GM12878 (cell line): ENCODE measurements at regions not wholly inside any gene's neighbourhood (a gene's known extent, or its start where the extent isn't known, plus 50 kb on each side); places are given as distances from the start of the nearest gene placed in this dataset.

ENCODE experiments used
- ATAC-seq: fragments of 200-7000 bp; cut with Tn5 transposase; 3 replicates; pipeline ENCODE4 v1.9.1; 2020; ENCODE audit warnings: mild to moderate bottlenecking, moderate library complexity
- BruUV-seq: library from RNA; stranded (reverse); fragments of 400-500 nt; replicated peaks from 2 replicates; lab custom pipeline; 2021; lab: Mats Ljungman, UMichigan
- CTCF ChIA-PET: fragments of 300-600 bp; sonication (Branson Sonifier 250); formaldehyde crosslinking; extraction: SDS; loops from one replicate; lab custom pipeline; 2021; ENCODE audit warnings: inconsistent platforms; lab: Yijun Ruan, JAX
- POLR2A ChIA-PET: fragments of 350-600 bp; formaldehyde crosslinking; extraction: SDS; loops from one replicate; lab custom pipeline; 2021; ENCODE audit warnings: inconsistent platforms; lab: Charles Lee
- RAD21 ChIA-PET: fragments of 300-600 bp; sonication (Branson Sonifier 250); formaldehyde crosslinking; loops from one replicate; lab custom pipeline; 2023; ENCODE audit warnings: antibody characterized with exemption; ENCODE audit not compliant: unreplicated experiment; lab: Charles Lee
- SMC1A ChIA-PET: fragments of 300-600 bp; sonication (Branson Sonifier 250); formaldehyde crosslinking; loops from one replicate; lab custom pipeline; 2023; ENCODE audit not compliant: unreplicated experiment, uncharacterized antibody; lab: Charles Lee
- DNase-seq: peaks from one replicate; pipeline ENCODE4 v3.0.0-alpha.2; 2011; ENCODE audit warnings: low read depth, low spot score
- FAIRE-seq: peaks from 3 replicates; lab custom pipeline; 2011; peaks lifted over from hg19 to GRCh38; lab: Jason Lieb, UNC
- H2AFZ ChIP-seq: 2 replicates; pipeline ENCODE4 v1.6.0; 2011; ENCODE audit warnings: low read depth, low read length, control low read depth; ENCODE audit not compliant: control insufficient read depth
- H3K27ac ChIP-seq: 2 replicates; pipeline ENCODE4 v1.5.1; 2011; ENCODE audit warnings: control low read depth; ENCODE audit not compliant: control insufficient read depth, insufficient read depth
- H3K27me3 ChIP-seq, 2 experiments: replicated peaks in 1 of 2; 2 replicates each; pipeline versions ENCODE4 v1.6.0 to v1.6.1; 2011; ENCODE audit warnings: low read length in 1 of 2; ENCODE audit not compliant: control insufficient read depth in 2 of 2, insufficient read depth in 2 of 2
- H3K36me3 ChIP-seq, 2 experiments: 2 replicates each; pipeline ENCODE4 v1.5.1; 2011; ENCODE audit warnings: low read length in 1 of 2; ENCODE audit not compliant: control insufficient read depth in 2 of 2, insufficient read depth in 2 of 2
- H3K4me1 ChIP-seq: 2 replicates; pipeline ENCODE4 v1.6.1; 2011; ENCODE audit warnings: mild to moderate bottlenecking, low read length, moderate library complexity, mixed read lengths; ENCODE audit not compliant: control insufficient read depth, insufficient read depth
- H3K4me2 ChIP-seq: 2 replicates; pipeline ENCODE4 v1.6.0; 2011; ENCODE audit warnings: control low read depth; ENCODE audit not compliant: control insufficient read depth, insufficient read depth
- H3K4me3 ChIP-seq: fragments of 200-600 bp; sonication (generic); 2 replicates; pipeline ENCODE4 v1.5.1; 2016
- H3K79me2 ChIP-seq: 2 replicates; pipeline ENCODE4 v1.6.0; 2011; ENCODE audit warnings: low read length; ENCODE audit not compliant: control insufficient read depth, insufficient read depth
- H3K9ac ChIP-seq: 2 replicates; pipeline ENCODE4 v1.8.0; 2011; ENCODE audit warnings: low read length, control low read depth, mixed read lengths; ENCODE audit not compliant: control insufficient read depth, insufficient read depth
- H3K9me3 ChIP-seq: replicated peaks from 3 replicates; pipeline ENCODE4 v1.5.1; 2011; ENCODE audit warnings: mild to moderate bottlenecking, low read length; ENCODE audit not compliant: control insufficient read depth, insufficient read depth
- H4K20me1 ChIP-seq: 2 replicates; pipeline ENCODE4 v1.6.0; 2011; ENCODE audit not compliant: control insufficient read depth, insufficient read depth
- ASH2L ChIP-seq: fragments of 300-600, 200-600 bp; sonication (generic); IDR thresholded peaks from 2 replicates; pipeline ENCODE4 v1.6.1; 2017; ENCODE audit warnings: low read depth, mild to moderate bottlenecking, borderline replicate concordance
- ATF7 ChIP-seq: fragments of 450-650 bp; IDR thresholded peaks from 2 replicates; pipeline ENCODE4 v1.6.1; 2016; ENCODE audit warnings: low read depth, mild to moderate bottlenecking
- BACH1 ChIP-seq: fragments of 450-650 bp; IDR thresholded peaks from 2 replicates; pipeline ENCODE4 v1.6.1; 2017; ENCODE audit warnings: mild to moderate bottlenecking, borderline replicate concordance
- BCLAF1 ChIP-seq: fragments of 450-650 bp; IDR thresholded peaks from 2 replicates; pipeline ENCODE4 v1.6.1; 2017; ENCODE audit warnings: antibody characterized with exemption, mild to moderate bottlenecking, moderate library complexity
- CBFB ChIP-seq: IDR thresholded peaks from 2 replicates; pipeline ENCODE4 v1.6.1; 2016; ENCODE audit warnings: antibody characterized with exemption, low read depth
- CREB1 ChIP-seq: IDR thresholded peaks from 2 replicates; pipeline ENCODE4 v1.6.1; 2012; ENCODE audit warnings: low read depth, mild to moderate bottlenecking, inconsistent platforms
- CREM ChIP-seq: IDR thresholded peaks from 2 replicates; pipeline ENCODE4 v1.6.1; 2014; ENCODE audit warnings: antibody characterized with exemption, low read depth
- DPF2 ChIP-seq: fragments of 450-650 bp; IDR thresholded peaks from 2 replicates; pipeline ENCODE4 v1.6.1; 2017; ENCODE audit warnings: mild to moderate bottlenecking
- EP300 ChIP-seq, 2 experiments: fragments of 150-350 bp in 1 of 2; IDR thresholded peaks; 2 replicates each; pipeline ENCODE4 v1.6.1; 2011 to 2012; ENCODE audit warnings: low read depth in 2 of 2, low read length in 2 of 2, borderline replicate concordance in 1 of 2, improper control_type of control experiment in 1 of 2, inconsistent platforms in 1 of 2; ENCODE audit not compliant: control insufficient read depth in 1 of 2
- ETV6 ChIP-seq, 2 experiments: fragments of 450-650 bp in 1 of 2; IDR thresholded peaks in 1 of 2; conservative IDR thresholded peaks in 1 of 2; 2 replicates each; pipeline ENCODE4 v1.6.1; 2014; ENCODE audit warnings: antibody characterized with exemption in 1 of 2, borderline replicate concordance in 1 of 2, low read depth in 1 of 2, mild to moderate bottlenecking in 1 of 2, moderate library complexity in 1 of 2
- HCFC1 ChIP-seq: fragments of 150-350 bp; IDR thresholded peaks from 2 replicates; pipeline ENCODE4 v1.6.1; 2014; ENCODE audit warnings: low read length
- IRF4 ChIP-seq: IDR thresholded peaks from 2 replicates; pipeline ENCODE4 v1.6.1; 2011; ENCODE audit warnings: low read depth, low read length
- MLLT1 ChIP-seq: fragments of 450-650 bp; IDR thresholded peaks from 2 replicates; pipeline ENCODE4 v1.6.1; 2016; ENCODE audit warnings: mild to moderate bottlenecking
- POLR2AphosphoS2 ChIP-seq: IDR thresholded peaks from 2 replicates; pipeline ENCODE4 v1.6.1; 2011; ENCODE audit warnings: low read depth, mild to moderate bottlenecking, low read length, improper control_type of control experiment, moderate library complexity
- SMAD1 ChIP-seq: fragments of 450-650 bp; IDR thresholded peaks from 2 replicates; pipeline ENCODE4 v1.6.1; 2018; ENCODE audit warnings: mild to moderate bottlenecking, low read depth; ENCODE audit not compliant: partially characterized antibody
- SP1 ChIP-seq: IDR thresholded peaks from one replicate; pipeline ENCODE4 v1.6.1; 2011; ENCODE audit warnings: low read depth, low read length
- TARDBP ChIP-seq: IDR thresholded peaks from 2 replicates; pipeline ENCODE4 v1.6.1; 2016; ENCODE audit warnings: borderline replicate concordance
- TCF3 ChIP-seq: IDR thresholded peaks from 2 replicates; pipeline ENCODE4 v1.6.1; 2012; ENCODE audit warnings: low read depth, mild to moderate bottlenecking, low read length, borderline replicate concordance; ENCODE audit not compliant: insufficient read depth
- WRNIP1 ChIP-seq: IDR thresholded peaks from 2 replicates; pipeline ENCODE4 v1.6.1; 2011; ENCODE audit warnings: low read depth, low read length, improper control_type of control experiment, borderline replicate concordance
- WGBS: methylation state at CpG from one replicate; pipeline ENCODE4 v1.1.6; 2016; ENCODE audit warnings: low lambda C conversion rate; ENCODE audit not compliant: insufficient replicate concordance, insufficient coverage; ENCODE audit errors: missing lambda C conversion rate; 5-methylcytosine and 5-hydroxymethylcytosine counted together
- in situ Hi-C: fragments of 300-500 bp; cut with MboI; formaldehyde crosslinking; loops from 9 replicates; pipeline ENCODE4 v1.14.3; 2018; ENCODE audit warnings: mixed read lengths
- intact Hi-C: fragments of 100-400 bp; cut with micrococcal nuclease; formaldehyde crosslinking; loops from one replicate; pipeline ENCODE4 v1.14.2; 2022; ENCODE audit not compliant: unreplicated experiment

GRCh38 chr10:31143331-31143935, 111.8 kb upstream of the ZNF438 start:
- TF ChIP-seq SMAD1 (no peak), CREM (no peak), BCLAF1 (no peak), WRNIP1 (no peak), POLR2AphosphoS2 (no peak), MLLT1 (no peak), ASH2L (no peak), DPF2 (no peak), ETV6 (conservative IDR thresholded peaks at IDR 0.05 in 1 of 2, IDR thresholded peaks at IDR 0.05 in 1 of 2; ENCODE audit: borderline replicate concordance in 1 of 2, low read depth in 1 of 2) (no peak), BACH1 (no peak), CBFB (no peak), IRF4 (no peak), TCF3 (no peak), HCFC1 (no peak), TARDBP (no peak), SP1 (no peak), CREB1 (no peak), EP300 (IDR thresholded peaks at IDR 0.05; ENCODE audit: borderline replicate concordance in 1 of 2, control insufficient read depth in 1 of 2, low read depth in 2 of 2, low read length in 2 of 2) (no peak), ATF7 (no peak)
- Histone ChIP-seq H3K79me2 (no peaks in the 10 kb centered on the region), H3K9me3 (no peaks in the 10 kb centered on the region), H3K4me1 (peaks cover 4% of the 10 kb centered on the region; the same call in 1 of the 2 replicates), H3K27ac (no peak overlapping the region), H4K20me1 (no peaks in the 10 kb centered on the region), H2AFZ (no peak overlapping the region), H3K27me3 (no peaks in the 10 kb centered on the region), H3K4me2 (no peak overlapping the region), H3K36me3 (no peaks in the 10 kb centered on the region), H3K4me3 (no peak overlapping the region), H3K9ac (no peak overlapping the region)
- WGBS, result 49% methylated on average over 5 of the region's 5 CpGs
- in situ Hi-C loops (no loop called here), intact Hi-C loops (no loop called here)
- RAD21 ChIA-PET, result no interaction called here
- DNase-seq, result no peak
- CTCF ChIA-PET, result no interaction called here
- FAIRE-seq, result no peak
- SMC1A ChIA-PET, result no interaction called here
- no TSS peak for BruUV-seq
- ATAC-seq, result no peak
- POLR2A ChIA-PET, result interaction anchor here (1.0 kb wide), 1 partner anchor 9 kb away, joined by 3 read pairs; no protein-coding TSS in a partner anchor
